GM21381 (cell line): ENCODE measurements at regions not wholly inside any gene's neighbourhood (a gene's known extent, or its start where the extent isn't known, plus 50 kb on each side); places are given as distances from the start of the nearest gene placed in this dataset.
"Not testable (repeated sequence)": the region's sequence is repeated elsewhere in the genome, so short reads cannot be mapped to it uniquely, and the experiment has no call there.

Experiments
- ATAC-seq: cut with Tn5 transposase; IDR thresholded peaks from one replicate; pipeline ENCODE4 v1.9.1; 2021; ENCODE audit warnings: mild to moderate bottlenecking, moderate library complexity; ENCODE audit not compliant: unreplicated experiment

DNA sequence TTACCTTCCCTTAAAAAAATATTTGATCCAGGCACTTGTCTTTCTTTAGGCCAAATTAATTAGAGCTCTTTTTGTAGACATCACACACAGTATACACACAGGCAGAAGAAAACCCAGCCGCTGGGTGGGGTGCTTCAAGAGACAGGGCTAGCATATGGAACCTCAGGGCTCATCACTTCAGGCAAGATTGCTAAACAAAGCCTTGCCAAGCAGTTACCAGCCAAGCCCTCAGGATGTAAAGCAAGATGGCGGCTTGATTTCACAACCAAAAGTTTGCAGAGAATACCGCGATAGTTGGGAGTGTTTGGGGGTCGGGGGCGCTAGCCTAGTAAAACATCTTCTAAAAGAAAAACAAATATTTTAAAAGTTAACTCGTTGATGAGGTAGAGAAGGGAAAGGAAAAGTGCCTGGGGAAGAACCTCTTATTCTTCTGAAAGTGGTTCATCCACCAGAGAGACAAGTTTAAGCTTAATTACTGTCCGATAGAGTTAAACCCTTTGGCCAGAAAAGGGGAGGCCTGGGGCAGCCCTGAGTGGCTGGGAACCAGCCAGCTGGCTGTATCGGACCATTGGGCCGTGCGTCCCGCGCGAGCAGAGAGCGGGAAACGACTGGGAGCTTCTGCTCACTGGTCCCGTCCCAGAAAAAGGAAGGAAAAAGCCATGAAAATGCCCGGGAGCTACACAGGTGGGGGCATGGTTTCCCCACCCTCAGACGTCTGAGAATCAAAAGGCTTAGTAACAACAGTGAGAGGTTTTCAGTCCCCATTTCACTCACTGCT is 254.9 kb upstream of the PCDH20 start:
- no peak for ATAC-seq

DNA sequence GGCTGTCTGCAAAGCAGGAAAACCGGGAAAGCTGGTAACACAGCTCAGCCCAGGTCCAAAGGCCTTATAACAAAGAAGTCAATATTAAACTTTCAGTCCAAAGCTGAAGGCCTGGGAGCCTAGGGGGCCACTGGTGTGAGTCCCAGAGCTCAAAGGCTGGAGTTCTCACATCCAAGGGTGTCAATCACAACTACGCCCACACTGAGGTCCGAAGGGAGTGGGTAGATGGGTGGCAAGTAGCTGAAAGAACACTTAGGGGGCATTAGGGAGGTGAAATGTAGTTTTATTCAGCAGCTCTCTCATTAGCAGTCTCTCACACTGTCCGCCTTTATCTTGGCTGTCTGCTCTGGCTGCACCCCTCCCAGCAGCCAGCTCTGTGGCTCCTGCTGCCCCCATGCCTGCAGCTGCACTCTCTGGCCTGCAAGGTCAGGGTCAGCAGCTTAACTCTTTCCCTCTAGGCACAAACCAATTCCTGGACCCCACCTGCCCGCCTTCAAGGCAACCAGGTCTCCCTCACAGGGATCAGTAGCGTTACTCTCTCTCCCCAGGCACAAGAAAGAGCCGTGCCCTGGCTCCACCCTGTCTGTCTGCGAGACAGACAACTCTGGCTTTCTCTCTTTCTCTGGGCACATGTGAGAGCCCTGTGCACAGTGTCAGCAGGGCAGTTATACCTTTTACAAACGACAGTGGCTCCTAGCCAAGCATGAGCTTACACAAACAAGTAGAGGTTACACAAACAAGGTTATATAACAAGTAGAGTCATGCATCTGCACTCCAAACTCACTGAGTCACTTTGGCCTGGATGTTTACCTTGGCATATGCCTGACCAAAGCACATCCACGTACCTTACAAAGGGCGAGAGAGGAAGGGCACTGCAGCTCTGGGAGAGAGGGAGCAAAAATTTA is 249.4 kb upstream of the PCDH20 start:
- ATAC-seq: no peak

DNA sequence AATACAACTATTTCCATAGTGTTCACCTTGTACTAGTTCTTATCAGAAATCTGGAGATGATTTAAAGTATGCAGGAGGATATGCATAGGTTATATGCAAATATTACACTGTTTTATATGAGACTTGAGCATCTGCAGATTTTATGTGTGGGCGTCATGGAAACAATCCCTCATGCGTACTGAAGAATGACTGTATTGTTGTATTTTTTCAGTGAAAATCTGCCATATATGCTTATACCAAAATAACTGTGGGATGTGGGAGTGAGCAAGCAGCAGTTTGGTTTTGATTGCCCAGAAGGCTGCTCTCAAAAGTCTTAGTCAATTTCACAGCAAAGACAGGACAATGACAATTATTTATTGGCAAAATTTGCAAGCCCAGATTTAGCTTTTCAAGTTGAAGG is 238.8 kb upstream of the PCDH20 start:
- no peak for ATAC-seq

DNA sequence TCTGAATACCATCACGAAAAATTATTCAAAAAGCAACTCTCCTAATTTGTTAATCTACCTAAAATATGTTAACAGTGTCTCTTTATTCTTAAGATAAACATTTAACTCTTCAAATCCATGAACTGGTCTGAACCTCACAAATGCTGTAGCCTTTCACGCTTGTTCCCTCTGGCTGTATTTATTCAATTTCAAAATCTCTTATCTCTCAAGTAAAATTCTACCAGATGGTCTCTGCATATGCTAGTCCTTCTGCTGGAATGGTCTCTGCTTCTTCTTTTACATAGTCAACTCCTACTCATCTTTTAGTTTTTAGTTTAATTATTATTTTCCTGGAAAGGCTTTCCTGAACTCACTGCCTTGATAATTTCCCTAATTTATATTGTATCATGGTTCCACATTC is 232.9 kb upstream of the PCDH20 start:
- ATAC-seq: no peak

DNA sequence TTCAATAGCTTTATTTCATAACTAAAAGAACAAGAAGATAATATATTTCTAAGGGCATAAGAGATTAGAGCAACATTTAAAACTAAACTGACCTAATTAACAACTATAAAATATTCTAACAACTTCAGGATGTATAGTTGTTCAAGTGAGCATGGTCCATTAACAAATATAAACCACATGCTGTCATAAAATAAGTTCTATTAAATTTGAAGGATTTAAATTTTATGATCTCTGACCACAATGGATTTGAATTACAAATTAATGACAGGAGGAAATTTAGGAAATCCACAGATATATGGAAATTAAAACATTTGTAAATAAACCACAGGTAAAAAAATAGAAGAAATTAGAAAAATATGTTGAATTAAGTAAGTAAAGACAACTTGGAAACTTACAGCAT is 196.5 kb upstream of the PCDH20 start:
- no peak for ATAC-seq

DNA sequence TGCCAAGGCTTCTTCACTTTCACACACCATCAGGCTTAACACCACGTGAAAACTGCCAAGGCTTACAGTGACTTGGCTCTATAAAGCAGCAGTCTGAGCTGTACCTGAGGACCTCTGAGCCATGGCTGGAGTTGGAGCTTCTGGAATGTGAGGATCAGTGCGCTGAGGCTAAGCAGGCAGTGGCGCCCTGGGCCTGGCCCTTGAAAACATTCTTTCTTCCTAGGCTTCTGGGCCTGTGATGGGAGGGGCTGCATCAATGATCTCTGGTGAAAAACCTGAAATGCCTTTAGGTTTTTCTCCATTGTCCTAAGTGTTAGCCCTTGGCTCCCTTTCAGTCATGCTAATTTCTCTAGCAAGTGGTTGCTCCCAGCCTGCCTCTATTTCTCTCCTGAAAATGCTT is 192.5 kb upstream of the PCDH20 start:
- no peak for ATAC-seq

DNA sequence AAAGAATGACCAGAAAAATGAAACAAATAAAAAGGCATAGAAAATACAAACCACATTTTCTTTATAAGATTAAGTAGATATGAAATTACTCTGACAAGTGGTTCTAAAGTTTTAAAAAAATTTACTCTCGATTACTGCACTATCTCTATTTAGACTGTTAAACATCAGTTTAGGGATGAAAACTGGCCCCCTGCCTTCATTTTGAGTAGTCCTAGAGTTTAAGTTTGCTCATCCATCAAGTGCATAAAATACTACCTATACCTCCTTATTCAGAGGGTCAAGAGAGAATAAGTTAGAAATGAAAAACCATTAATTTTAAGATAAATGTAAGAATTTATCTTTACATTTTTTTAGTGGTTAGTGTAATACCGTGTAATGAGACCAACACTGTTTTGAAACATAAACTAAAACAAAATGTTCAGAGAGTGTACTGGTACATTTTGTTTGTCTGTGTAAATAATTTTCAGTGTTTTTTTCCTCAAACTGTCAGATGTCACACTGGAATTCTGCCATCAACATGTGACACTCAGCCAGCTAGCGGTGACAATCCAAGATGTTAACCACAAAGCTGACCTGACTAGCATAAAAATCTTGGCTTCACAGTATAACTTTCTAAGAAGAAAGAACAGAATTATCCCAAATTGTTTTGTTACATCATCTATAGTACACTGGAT is 184.8 kb upstream of the PCDH20 start:
- no peak for ATAC-seq

DNA sequence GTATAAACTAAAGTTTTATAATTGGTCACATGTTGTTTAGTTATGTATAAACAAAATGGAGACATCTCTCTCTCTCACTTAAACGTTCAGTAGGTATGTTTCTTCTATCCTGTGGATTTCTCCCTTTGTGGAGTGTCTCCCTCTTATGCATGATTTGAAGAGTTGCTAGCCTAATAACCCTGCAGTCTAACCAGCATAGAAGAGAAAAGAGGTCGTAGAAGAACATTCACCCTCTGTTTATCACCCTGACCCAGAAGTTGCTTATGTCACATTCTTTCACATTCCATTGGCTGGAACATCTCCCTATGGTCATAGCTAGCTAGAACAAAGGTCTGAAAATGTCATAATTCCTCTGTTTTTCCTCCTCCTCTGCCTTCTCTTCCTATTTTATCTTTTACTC is 176.8 kb upstream of the PCDH20 start:
- no peak for ATAC-seq

DNA sequence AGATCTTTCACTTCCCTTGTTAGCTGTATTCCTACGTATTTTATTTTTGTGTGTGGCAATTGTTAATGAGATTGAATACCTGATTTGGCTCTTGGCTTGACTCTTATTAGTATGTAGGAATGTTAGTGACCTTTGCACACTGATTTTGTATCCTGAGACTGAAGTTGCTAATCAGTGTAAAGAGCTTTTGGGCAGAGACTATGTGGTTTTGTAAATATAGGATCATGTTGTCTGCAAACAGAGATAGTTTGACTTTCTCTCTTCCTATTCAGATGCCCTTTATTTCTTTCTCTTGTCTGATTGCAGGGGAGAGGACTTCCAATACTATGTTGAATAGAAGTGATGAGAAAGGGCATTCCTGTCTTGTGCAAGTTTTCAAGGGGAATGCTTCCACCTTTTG is 160.3 kb upstream of the PCDH20 start:
- ATAC-seq: no peak

DNA sequence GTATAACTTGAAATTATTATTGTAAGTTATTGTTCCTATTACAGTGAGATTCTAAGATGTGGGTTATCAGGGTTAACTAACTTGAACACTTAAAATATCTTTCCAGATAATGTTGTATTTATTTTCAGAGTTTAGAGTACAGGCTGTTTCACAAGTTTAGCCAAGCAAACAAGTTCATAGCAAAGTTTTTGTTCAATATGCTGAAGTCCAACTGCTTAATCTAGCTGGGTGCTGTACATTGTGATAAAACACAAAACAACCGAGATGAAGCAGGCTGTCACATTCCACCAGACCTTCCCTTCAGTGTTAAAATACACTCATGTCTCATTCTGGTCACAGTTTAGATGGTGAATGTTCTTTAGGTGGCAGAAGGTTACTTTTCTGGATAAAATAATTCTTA is 148.0 kb upstream of the PCDH20 start:
- ATAC-seq: no peak

DNA sequence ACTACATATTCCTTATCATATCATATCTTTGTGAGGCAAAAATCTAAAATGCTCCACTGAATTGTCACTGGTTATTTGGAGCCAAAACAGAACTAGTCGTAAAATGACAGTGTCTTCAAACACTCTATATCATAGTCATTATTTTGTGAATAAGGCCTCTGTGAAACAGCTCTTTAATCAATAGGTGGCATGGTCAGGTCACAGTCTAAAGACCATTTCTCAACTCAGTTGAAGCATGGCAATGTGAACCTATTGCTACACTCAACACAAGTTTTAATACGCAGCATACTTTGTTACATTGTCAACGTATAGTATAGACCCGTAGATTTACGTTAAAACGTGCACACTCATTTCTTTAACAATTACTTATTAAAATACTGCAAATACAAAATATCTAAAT is 131.3 kb upstream of the PCDH20 start:
- no peak for ATAC-seq

DNA sequence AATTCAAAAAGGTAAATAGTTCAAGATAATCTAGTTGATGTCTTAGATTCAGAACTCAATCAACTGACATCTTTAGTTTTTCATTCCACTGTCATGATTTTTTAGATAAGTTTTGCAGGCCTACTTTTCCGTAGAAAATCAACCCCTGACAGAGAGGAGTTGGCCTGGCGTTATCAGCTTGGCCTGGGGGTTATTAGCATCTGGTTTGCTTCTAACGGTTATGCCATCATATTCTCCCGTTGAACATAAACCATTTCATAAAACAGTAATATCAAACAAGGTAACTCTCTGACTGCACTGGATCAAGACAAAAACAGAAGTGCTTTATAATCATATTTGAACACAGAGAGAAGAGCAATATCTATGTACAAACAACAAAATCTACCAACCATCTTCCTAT is 130.8 kb upstream of the PCDH20 start:
- ATAC-seq: no peak

DNA sequence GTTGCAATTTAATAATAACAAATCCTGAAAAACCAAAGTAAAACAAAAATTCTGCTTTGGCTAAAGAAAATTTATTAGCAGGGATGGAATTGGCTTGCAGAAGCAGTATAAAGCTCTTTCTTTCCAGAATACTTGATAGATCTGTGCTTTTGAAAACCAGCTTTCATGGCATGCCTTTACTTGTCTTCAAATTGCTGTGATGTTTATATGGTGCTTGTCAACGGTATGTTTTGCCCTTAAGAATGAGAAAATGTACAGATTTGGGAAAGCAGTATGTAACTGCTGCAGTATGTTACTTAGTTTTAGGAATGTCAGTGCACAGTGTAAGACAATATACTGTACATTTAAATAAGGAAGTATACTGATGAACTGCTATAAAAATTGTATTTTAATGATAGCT is 120.8 kb upstream of the PCDH20 start:
- no peak for ATAC-seq

DNA sequence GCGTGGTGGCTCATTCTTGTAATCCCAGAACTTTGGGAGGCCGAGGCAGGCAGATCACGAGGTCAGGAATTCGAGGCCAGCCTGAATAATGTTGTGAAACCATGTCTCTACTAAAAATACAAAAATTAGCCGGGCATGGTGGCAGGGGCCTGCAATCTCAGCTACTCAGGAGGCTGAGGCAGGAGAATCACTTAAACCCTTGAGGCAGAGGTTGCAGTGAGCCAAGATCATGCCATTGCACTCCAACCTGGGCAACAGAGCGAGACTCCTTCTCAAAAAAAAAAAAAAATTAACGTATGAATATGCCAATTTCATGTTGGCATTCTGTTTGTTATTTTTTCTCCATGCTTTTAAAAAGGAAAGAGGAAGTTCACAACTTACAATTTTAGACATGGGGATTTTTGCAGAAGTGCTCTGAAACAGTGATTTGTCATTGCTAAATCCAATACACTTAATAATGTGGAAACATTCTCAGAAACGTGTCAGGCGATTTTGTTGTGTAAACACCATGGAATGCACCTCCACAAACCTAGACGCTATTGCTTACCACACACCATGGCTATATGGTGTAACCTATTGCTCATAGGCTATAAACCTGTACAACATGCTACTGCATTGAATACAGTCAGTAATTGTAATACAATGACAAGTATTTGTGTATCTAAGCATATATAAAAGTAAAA is 115.9 kb upstream of the PCDH20 start:
- no peak for ATAC-seq

DNA sequence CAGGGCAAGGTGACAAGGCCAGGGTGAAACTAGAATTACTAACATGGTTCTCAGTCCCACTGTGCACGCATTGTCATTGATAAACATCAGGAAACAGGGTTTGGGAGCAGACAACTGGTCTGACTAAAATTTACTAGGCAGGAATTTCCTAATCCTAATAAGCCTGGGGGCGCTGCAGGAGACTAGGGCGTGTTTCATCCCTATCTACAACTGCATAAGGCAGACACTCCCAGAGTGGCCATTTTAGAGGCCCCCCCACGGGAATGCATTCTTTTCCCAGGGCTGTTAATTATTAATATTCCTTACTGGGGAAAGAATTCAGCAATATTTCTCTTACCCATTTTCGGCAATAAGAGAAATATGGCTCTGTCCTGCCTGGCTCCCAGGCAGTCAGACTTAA is 103.6 kb upstream of the PCDH20 start:
- not testable (repeated sequence) for ATAC-seq

DNA sequence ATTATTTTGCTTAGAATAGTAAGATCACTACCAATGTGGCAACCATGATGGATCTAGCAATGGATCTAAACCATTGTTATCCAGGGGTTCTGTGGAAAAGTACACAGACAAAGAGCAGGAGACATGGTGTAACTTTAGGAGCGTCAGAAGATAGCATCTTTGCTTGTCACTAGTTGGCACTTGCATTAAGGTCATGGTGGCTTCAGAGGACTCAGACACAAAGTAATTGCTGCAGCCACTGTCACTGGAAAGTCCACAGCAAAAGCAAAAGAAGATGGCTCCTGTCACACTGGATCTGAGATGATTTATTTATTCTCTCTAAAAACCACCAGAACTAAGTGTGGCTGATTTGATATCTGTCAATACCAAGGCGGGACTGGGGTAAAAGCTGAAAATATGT is 93.3 kb upstream of the PCDH20 start:
- ATAC-seq: no peak

DNA sequence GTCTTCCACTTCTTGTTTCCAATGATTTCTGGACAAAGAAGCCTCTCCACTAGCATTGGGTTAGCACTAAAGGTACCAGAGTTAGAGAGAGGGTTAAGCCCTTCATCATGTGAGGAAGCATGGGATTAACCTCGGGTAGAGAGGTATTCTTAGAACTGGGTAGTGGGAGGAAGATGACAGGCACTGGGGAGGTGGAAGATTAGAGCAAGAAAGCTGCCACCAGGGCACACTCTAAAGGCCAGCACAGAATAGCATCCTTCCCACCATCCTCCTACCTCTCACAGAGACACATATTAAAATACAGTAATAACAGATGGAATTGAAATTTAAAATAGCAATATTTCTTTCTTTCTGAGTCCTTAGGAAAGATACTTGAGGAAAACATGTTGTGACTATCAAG is 84.5 kb upstream of the PCDH20 start:
- ATAC-seq: no peak

DNA sequence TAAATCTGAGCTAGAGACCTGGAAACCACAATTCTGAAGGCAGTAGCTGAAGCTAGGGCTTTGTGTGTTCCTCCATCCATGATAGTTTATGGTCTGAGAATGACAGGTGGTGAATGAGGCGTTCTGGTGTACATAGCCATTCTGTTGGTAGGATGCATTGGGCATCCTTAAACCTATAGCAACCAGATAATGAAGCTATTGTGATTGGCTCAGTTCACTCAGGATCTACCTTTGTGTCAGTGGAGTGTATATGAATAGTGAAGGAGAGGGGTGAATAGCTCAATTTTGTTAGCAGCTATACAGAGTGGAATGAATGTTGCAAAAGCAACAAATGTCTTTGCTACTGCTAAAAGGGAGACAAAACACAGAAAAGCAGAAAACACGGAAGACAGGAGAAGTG is 80.0 kb upstream of the PCDH20 start:
- no peak for ATAC-seq

DNA sequence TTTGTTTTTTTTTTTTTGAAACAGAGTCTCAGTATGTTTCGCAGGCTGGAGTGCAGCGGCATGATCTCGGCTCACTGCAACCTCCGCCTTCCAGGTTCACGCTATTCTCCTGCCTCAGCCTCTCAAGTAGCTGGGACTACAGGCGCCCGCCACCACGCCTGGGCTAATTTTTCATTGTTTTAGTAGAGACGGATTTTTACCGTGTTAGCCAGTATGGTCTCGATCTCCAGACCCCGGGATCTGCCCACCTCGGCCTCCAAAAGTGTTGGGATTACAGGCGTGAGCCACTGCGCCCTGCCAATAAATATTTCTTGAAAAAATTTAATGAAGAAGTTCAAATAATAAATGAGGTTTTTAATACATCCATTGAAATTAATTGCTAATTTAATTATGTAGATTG is 77.9 kb upstream of the PCDH20 start:
- not testable (repeated sequence) for ATAC-seq

DNA sequence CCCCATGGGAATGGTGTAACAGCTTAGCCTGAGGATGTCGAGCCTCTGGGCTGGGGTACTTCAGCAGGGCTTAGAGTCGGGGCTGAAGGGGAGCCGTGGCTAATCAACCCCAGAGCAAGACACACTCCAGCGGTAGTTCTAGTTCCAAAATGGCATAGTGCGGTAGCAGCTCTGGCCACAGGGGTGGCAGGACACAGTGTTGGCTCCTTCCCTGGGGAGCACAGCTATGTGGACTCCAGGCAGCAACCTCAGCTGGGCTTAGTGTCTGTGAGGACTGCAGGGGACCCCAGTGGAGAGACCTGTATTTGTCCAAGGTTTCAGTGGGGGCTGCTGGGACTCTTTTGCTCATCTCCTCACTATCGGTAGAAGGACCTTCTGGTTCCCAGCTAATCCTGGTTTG is 70.8 kb upstream of the PCDH20 start:
- no peak for ATAC-seq

DNA sequence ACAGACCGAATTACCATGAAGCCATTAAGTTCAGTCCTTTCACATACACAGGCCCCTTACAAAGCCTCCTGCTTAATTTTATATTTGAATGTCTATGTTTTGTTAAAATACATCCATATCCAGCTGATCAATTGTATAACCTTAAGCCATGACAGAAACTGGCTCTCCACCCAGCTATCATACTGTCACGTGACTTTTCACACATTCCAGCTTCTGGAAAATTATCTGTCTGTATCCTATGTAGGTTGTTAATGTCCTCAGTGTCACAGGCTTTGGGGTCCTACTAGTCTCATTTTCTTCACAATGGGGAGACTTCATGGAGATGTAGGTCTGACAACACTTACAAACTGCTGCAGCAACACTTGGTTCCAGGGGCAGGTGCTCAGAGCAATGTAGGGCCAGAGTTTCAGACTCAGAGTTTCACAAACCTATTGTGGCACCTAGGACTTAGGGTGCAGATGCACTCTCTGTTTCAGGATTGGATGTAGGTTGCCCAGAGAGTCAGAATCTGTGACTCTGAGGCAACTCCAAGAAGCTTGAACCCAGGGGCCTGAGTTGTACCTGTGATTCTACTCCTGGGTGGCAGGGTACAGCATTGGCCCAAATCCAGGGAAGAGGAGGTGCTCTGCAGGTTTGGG is 69.6 kb upstream of the PCDH20 start:
- ATAC-seq: no peak
